BJ (cell line): ENCODE measurements at regions not wholly inside any gene's neighbourhood (a gene's known extent, or its start where the extent isn't known, plus 50 kb on each side); places are given as distances from the start of the nearest gene placed in this dataset.

Experiments
- CTCF ChIA-PET: fragments of 350-600 bp; formaldehyde crosslinking; extraction: SDS; loops from one replicate; lab custom pipeline; 2021; ENCODE audit warnings: antibody characterized with exemption, inconsistent platforms; lab: Yijun Ruan, JAX
- POLR2A ChIA-PET: fragments of 300-600 bp; sonication (Branson Sonifier 250); formaldehyde crosslinking; extraction: SDS; loops from one replicate; lab custom pipeline; 2021; ENCODE audit warnings: antibody characterized with exemption; lab: Charles Lee
- DNase-seq: peaks from one replicate; pipeline ENCODE4 v3.0.0-alpha.2; 2011; ENCODE audit warnings: low read depth
- H3K27me3 ChIP-seq: 2 replicates; pipeline ENCODE4 v1.6.0; 2011; ENCODE audit warnings: low read length; ENCODE audit not compliant: control insufficient read depth, insufficient read depth
- H3K36me3 ChIP-seq: 2 replicates; pipeline ENCODE4 v1.5.1; 2011; ENCODE audit warnings: low read length; ENCODE audit not compliant: control insufficient read depth, insufficient read depth
- H3K4me3 ChIP-seq: 2 replicates; pipeline ENCODE4 v1.5.1; 2011; ENCODE audit warnings: low read depth, mild to moderate bottlenecking, control low read depth, low read length
- TF ChIP-seq, protein P1 (sequence below): IDR thresholded peaks from 2 replicates; pipeline ENCODE4 v1.5.1; 2011; ENCODE audit warnings: low read depth, mild to moderate bottlenecking, control low read depth, inconsistent platforms, low read length, moderate library complexity; ENCODE audit not compliant: insufficient read depth

DNA sequence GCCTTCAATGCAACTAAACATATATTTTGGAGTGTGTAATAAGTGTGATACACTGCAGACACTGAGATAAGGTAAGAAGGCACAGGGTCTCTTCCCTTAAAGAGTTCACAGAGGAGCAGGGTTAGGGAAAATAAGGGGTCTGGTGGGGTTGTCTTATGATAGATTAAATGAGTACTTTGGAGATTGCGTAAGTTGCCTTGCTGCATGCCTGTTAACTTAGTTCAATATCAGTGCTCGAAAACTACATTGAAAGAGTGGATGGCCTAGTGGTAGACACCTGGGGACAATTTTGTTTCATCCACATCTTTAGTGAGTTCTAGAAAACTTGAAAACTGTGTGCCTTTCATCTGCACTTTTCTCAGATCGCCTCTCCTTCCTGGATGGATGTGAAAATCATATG, 123.2 kb upstream of the BTBD3 start:
- TF ChIP-seq, protein P1, sequence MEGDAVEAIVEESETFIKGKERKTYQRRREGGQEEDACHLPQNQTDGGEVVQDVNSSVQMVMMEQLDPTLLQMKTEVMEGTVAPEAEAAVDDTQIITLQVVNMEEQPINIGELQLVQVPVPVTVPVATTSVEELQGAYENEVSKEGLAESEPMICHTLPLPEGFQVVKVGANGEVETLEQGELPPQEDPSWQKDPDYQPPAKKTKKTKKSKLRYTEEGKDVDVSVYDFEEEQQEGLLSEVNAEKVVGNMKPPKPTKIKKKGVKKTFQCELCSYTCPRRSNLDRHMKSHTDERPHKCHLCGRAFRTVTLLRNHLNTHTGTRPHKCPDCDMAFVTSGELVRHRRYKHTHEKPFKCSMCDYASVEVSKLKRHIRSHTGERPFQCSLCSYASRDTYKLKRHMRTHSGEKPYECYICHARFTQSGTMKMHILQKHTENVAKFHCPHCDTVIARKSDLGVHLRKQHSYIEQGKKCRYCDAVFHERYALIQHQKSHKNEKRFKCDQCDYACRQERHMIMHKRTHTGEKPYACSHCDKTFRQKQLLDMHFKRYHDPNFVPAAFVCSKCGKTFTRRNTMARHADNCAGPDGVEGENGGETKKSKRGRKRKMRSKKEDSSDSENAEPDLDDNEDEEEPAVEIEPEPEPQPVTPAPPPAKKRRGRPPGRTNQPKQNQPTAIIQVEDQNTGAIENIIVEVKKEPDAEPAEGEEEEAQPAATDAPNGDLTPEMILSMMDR: no peak
- DNase-seq: no peak
- CTCF ChIA-PET: no interaction called here

DNA sequence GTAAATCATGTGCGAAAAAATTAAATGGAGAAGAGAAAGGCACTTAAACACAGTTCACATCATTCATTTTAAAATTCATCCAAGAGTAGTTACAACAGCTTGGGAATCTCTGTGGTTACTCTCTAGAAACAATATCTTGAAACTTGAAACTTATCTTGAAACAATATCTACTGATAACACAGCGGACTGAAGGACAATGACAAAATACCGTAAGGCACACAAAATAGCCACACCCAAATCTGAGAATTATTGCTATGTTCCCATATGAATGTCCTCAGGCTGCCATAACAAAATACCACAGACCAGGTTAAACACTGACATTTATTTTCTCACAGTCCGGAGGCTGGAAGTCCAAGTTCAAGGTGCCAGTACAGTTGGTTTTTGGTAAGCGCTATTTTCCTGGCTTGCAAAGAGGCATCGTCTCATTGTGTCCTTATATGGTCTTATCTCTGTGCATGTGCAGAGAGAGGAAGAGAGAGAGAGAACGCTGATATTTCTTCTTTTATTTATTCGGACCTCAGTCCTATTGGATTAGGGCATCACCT, 122.5 kb upstream of the BTBD3 start:
- no peak for DNase-seq
- no peaks in the 10 kb centered on the region for H3K36me3 ChIP-seq
- no peak overlapping the region for H3K4me3 ChIP-seq
- TF ChIP-seq, protein P1: no peak
- ChIA-PET POLR2A (no interaction called here), CTCF (no interaction called here)
- H3K27me3 ChIP-seq: no peaks in the 10 kb centered on the region

More for the DNA sequence above, 123.2 kb upstream of the BTBD3 start:
- Histone ChIP-seq H3K27me3 (no peaks in the 10 kb centered on the region), H3K4me3 (no peak overlapping the region), H3K36me3 (no peaks in the 10 kb centered on the region)
- POLR2A ChIA-PET: no interaction called here

DNA sequence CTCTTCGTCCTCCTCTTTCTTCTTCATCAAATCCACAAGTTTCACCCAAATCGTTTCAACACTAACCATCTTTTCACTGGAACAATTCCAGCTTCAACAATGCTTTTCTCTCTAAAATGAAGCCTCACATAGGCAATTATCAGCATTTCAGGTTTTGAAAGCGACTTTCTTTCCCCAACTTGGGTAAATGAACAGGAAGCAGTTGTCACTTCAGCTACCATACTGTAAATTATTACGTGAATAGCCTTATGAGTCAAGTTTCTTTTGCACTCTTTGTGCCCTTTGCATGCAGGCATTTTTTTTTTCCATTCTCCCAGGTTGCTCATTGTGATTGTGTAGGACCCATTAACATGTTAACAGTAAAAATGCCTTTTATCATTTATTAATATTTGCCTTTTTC, 121.7 kb upstream of the BTBD3 start:
- TF ChIP-seq, protein P1: no peak
- ChIA-PET POLR2A (no interaction called here), CTCF (no interaction called here)
- H3K36me3 ChIP-seq: no peaks in the 10 kb centered on the region
- no peaks in the 10 kb centered on the region for H3K27me3 ChIP-seq
- DNase-seq: no peak
- no peak overlapping the region for H3K4me3 ChIP-seq

DNA sequence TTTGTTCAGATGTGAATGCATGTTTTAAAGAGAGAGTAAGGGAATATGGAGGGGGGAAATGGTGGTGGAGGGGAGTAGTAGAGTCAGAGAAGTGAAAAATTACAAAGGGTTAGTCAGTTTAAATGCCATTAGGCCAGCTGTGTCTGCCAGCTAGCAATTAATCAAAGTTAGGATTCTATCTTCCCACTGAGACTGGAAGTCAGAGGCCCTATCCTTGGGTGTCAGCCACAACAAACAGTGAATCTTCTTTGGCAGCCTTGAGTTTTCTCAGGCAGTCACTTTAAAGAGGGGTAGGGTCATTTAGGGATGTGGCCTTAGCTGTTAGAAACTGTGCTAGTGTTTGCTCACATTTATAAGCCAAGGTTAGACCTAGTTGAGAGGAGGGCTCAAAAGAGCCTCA, 120.5 kb upstream of the BTBD3 start:
- no peaks in the 10 kb centered on the region for H3K36me3 ChIP-seq
- CTCF ChIA-PET: interaction anchor here (0.6 kb wide), 1 partner anchor 220 kb away, joined by 3 read pairs; no protein-coding TSS in a partner anchor
- POLR2A ChIA-PET: no interaction called here
- no peaks in the 10 kb centered on the region for H3K27me3 ChIP-seq
- TF ChIP-seq, protein P1: no peak
- no peak for DNase-seq
- no peak overlapping the region for H3K4me3 ChIP-seq

DNA sequence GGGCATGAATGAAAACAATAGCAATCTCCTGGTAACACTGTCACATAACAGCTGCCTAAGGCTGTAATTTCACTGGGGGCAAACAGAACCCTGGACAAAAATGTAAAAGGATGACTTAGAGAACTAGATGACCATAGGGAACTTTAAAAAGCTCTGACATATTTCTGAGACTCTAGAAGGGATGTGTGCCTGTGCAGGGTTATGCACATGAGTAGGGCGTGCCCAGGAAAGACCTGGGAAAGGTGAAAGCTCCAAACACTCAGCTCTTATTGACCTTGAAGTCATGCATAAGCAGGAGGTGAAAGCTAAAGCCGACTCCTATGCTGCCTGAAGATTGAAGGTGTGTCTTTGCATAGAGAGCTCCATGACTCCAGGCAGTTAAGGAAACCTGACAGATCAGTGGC, 118.4 kb upstream of the BTBD3 start:
- ChIA-PET CTCF (interaction anchor here (0.6 kb wide), 1 partner anchor 19 kb away, joined by 3 read pairs; no protein-coding TSS in a partner anchor), POLR2A (no interaction called here)
- Histone ChIP-seq H3K27me3 (no peaks in the 10 kb centered on the region), H3K4me3 (no peak overlapping the region), H3K36me3 (no peaks in the 10 kb centered on the region)
- TF ChIP-seq, protein P1: no peak
- no peak for DNase-seq
